GM13976 (cell line): ENCODE measurements at regions not wholly inside any gene's neighbourhood (a gene's known extent, or its start where the extent isn't known, plus 50 kb on each side); places are given as distances from the start of the nearest gene placed in this dataset.
"Not testable (repeated sequence)": the region's sequence is repeated elsewhere in the genome, so short reads cannot be mapped to it uniquely, and the experiment has no call there.

Source experiments
- DNase-seq: peaks from one replicate; pipeline ENCODE4 v3.0.0; 2012; ENCODE audit warnings: low spot score
- CTCF ChIP-seq: IDR thresholded peaks from 2 replicates; pipeline ENCODE4 v1.5.1; 2012; ENCODE audit warnings: borderline replicate concordance, mild to moderate bottlenecking; ENCODE audit not compliant: insufficient read depth; ENCODE audit errors: extremely low read depth, missing control alignments, control extremely low read depth
- in situ Hi-C: fragments of 300-500 bp; cut with MboI; formaldehyde crosslinking; loops from one replicate; pipeline ENCODE4 v1.12.0; 2022; ENCODE audit warnings: low sequenced_read_pairs, mixed read lengths, inconsistent platforms; ENCODE audit not compliant: unreplicated experiment

- in situ Hi-C loops: no loop called here
- TF ChIP-seq CTCF: no peak
- no peak for DNase-seq
Observed at GRCh38 chr9:78112406-78112805, 80.8 kb upstream of the GNAQ start.

- no peak for TF ChIP-seq CTCF
- in situ Hi-C loops: no loop called here
- no peak for DNase-seq
Observed at GRCh38 chr9:78112004-78112403, 80.4 kb upstream of the GNAQ start.

- no peak for TF ChIP-seq CTCF
- in situ Hi-C loops: loop anchor here (10.0 kb wide), 1 partner anchor 106 kb away; no protein-coding TSS in a partner anchor
- no peak for DNase-seq
Observed at GRCh38 chr9:78109075-78109474, 77.5 kb upstream of the GNAQ start.

GRCh38 chr9:78106586-78106985 is 75.0 kb upstream of the GNAQ start:
- in situ Hi-C loops: loop anchor here (10.0 kb wide), 1 partner anchor 108 kb away; no protein-coding TSS in a partner anchor
- not testable (repeated sequence) for DNase-seq

- no peak for DNase-seq
- in situ Hi-C loops: loop anchor here (10.0 kb wide), 1 partner anchor 111 kb away; no protein-coding TSS in a partner anchor
- no peak for TF ChIP-seq CTCF
Observed at GRCh38 chr9:78103971-78104433, 72.4 kb upstream of the GNAQ start.

GRCh38 chr9:78101247-78101646 is 69.6 kb upstream of the GNAQ start:
- DNase-seq: no peak
- in situ Hi-C loops: loop anchor here (10.0 kb wide), 1 partner anchor 114 kb away; no protein-coding TSS in a partner anchor

GRCh38 chr9:78097541-78097940 is 65.9 kb upstream of the GNAQ start:
- in situ Hi-C loops: no loop called here
- TF ChIP-seq CTCF: no peak
- no peak for DNase-seq

More at GRCh38 chr9:78101247-78101646, 69.6 kb upstream of the GNAQ start:
- no peak for TF ChIP-seq CTCF
